HG02884 (cell line): ENCODE measurements at regions not wholly inside any gene's neighbourhood (a gene's known extent, or its start where the extent isn't known, plus 50 kb on each side); places are given as distances from the start of the nearest gene placed in this dataset.

Experiments used
- ATAC-seq: cut with Tn5 transposase; IDR thresholded peaks from one replicate; pipeline ENCODE4 v1.9.1; 2021; ENCODE audit warnings: mild to moderate bottlenecking, moderate library complexity; ENCODE audit not compliant: unreplicated experiment

DNA sequence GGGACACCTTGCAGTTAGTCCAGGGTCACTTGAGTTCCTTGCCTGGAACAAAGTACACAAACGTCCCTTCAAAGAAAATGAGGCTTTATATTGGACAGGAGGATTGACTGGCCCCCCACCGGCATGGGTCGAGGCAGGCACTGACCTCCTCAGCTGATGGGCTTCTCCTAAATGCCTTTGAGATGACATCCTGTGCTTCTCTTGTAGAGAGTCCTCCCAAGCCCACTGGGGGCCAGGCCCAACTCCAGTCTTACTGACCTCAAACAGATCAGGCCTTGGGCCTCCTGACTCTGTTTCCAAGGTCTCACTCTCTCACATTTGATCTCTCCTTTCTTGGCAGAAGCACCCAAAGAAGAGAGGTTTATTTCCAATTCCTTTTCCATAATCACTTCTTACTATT is 516.1 kb downstream of the MCTP2 start:
- ATAC-seq, result no peak

DNA sequence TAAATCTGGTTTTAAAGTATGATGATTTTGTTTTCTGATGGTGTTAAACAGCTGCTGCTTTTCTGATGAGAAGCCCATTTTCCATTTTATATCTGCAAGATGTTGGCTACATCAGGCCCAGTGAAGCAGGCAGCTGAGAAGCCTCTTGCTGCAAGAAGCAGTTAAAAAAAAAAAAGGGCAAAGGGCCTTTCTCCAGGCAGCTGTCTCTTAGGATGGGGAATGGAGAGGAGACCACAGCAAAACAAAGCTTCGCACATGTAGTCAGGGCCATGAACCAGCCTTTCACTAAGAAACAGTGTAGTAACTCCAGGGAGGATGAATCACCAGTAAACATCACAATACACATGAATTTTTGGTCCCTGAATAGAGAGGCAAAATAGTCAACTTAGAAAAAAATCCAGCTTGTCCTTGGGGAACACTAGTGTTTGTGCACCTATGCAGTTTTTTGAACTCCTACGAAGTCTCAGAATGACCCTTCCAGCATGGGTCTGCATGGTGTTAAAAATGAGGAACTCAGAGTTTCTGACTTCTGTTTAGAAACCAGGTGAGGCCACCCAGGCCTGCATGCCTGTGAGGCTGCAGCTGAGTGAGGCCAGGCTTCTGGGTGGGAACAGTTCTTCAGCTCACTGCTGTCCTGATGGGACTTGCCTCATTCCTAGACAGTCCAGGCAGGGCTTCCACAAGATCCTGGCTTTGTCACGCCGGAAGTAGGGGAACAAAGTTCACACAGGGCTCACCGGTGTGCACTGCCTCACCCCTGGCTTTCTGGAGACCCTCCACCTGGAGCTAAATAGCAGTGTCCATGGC is 518.7 kb downstream of the MCTP2 start:
- no peak for ATAC-seq

DNA sequence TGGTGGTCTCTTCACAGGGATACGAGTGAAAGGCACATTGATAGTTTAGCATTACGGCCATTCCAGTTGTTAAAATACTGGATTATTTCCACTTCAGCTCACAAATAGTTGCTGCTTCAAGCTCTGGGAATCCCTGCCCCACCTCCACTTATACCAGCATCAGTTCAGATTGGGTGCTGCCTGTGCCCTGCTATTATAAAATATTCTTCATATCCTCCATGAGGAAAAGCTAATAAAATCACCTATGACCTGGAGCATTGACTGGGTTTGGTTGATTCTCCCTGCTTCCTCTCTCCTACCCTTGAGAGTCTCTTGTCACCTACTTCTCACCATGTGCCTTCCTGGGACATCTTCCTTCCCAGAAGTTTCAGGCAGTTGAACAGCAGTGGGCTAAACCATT is 529.0 kb downstream of the MCTP2 start:
- ATAC-seq, result no peak

DNA sequence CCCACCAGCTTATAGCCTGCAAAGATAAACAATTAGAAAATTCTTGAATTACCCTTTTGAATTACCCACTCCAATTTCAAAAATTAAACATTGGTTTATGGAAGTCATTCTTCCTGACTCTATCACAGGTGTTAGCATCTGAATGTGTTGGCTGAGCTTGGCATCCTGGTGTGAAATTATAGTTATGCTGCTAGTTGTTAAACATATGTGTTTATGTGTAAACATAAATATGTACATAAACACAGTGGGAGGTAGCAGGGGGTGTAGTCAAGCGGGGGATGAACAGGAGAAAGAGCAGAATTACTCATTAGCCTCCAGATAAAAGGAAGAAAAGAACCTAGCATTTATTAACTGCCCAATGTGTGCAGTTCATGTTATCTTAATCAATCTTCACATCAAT is 530.2 kb downstream of the MCTP2 start:
- no peak for ATAC-seq

DNA sequence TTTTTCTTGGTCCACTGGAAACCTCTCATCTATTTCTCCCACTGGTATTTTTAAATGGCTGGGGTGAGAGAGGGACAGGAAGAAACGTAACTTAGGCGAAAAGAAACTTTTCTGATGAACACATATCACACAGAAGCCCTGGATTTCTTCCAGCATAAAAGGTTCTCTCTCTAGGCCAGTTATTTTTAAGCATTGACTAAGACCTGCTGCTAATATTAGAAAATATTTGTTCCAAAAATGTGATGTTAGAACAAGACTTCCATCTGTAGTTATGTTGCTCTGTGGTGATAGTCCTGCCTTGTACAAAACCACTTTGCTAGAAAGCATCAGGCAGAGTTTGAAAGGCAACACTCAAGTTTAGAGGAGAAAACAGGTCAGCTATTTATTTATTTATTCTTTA is 537.7 kb downstream of the MCTP2 start:
- ATAC-seq, result no peak

DNA sequence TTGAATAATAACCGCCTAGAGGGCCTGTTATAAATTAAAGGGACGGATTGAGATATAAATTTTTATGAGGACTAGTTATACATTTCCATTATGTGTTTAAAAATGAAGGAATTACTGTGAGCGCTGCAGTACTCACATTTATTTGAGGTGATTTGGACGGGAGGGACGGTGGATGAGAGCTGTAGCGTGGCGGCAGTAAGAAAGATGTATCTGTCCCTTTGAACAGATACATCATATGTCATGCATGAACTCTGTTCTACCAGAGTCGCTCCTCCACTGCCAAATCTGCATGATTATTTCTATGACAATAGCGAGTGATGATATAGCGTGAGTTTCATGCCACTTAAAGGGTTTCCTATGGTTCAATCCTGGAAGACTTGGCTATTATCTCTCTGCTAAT is 538.8 kb downstream of the MCTP2 start:
- no peak for ATAC-seq

DNA sequence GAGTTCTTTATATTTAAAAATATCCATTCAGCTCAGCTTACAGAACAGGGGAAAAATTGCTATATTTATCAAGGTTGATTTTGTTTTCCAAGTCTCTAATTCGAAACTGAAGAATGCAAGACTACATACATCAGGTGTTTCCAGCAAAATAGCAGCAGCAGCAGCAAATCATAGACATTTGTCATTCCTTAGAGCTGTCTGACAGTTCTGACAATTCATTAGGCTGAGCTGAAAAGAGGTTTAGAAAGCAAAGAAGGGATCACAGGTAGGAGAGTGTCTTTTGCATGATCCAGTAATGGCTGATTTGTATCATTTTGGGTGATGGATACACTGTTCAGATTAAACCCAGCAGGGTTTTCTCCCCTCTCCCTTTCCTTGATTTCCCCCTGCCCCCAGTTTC is 545.7 kb downstream of the MCTP2 start:
- no peak for ATAC-seq

DNA sequence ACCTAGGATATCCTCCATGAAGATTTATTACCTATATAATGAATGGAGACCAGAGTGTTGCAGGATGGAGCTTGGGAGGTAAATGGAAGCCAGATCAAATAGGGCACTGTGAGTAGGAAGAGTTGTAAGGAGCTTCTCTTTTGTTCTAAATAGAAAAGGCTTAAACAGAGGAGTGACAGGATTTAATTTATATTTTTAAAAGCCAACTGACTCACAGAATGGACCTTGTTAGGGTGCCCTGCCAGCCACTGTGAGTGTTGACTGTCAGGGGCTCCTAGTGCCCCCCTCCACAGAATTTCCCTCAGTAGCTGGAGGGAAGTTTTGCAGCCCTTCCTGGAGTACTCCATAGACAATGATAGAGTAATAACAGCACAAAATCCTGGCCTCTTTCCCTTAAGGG is 547.5 kb downstream of the MCTP2 start:
- no peak for ATAC-seq

DNA sequence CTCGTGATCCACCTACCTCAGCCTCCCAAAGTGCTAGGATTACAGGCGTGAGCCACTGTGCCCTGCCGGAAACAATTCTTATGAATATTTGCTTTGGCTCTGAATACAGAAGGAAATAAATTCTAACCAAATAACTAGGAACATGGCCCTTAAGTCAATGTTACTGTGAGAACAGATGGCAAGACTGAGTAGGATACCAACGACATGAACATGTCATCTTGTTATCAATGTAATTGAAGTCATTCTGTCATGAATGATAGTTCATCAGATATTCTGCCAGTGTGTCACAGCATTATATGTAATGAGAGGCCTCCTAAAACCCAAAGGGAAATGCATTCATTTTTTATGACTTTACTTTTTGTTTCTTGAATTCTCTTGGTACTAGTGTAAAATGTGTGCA is 548.8 kb downstream of the MCTP2 start:
- no peak for ATAC-seq

DNA sequence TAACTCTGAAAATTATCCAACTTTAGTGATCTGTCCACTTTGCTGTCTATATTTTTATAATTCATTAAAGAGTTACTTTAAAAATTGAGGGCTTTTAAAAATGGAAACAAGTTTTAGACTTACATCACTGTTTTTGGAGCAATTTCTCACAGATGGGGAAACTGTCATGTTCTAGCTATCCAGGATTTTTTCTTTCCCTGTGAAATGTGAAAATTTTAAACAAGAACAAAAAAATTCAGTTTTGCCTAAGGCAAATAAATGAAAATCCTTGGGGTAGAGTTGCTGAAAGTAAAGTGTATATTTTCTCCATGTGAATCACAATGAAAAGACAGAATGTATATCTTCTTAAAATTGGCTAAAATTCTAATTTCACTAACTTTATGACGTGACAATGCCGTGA is 553.7 kb downstream of the MCTP2 start:
- no peak for ATAC-seq

DNA sequence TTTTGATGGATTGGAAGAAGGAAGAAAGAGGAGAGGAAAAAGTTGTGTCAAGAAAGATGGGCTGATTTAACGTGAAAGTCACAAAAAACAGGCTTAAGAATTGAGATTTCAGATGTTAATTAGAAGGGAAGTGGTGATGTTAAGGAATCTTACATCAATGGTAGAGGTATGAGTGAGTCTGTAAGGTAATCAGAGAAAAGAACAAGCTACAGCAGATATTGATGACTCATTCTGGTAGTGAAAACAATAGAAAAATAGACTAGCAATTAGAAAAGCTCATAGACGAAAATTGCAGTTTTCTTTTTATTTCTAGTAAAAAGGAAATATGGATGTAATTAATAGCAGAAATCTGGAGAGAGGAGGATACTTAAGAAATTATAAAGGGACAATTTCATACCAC is 559.6 kb downstream of the MCTP2 start:
- no peak for ATAC-seq

DNA sequence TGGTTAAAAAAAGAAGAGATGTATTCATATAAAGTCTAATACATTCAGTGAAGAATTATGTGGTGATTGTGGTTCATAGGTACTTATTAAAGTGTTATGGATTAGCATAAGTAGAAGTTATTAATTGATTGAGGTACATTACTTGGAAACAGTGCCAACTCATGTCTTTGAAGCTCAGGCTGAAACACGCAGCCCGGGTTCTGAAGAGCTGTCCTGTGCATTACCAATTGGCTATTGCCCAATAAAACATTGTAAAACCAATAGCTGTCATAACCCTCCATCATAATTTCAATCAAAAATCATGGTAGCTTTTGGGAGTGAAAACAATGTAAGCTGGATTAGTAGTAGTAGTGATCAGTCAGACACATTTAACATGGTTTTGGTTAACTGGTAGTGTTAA is 560.1 kb downstream of the MCTP2 start:
- no peak for ATAC-seq

DNA sequence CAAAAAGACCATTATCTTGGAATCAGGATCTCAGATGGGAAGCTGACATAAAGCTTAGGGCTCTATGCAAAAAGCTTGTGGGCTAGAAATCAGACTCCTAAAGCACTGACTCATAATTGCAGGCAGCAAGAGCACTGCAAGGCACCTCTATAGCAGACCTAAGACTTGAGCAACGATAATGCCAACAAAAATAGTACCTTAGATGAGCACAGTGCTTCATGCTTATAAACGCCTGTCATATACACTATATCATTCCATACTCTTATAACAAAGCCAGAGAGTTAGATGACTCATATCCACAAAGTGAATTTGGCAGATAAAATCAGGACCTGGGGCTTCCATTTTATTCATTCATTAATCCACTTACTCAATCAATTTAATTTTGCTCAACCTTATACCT is 560.8 kb downstream of the MCTP2 start:
- ATAC-seq, result no peak

DNA sequence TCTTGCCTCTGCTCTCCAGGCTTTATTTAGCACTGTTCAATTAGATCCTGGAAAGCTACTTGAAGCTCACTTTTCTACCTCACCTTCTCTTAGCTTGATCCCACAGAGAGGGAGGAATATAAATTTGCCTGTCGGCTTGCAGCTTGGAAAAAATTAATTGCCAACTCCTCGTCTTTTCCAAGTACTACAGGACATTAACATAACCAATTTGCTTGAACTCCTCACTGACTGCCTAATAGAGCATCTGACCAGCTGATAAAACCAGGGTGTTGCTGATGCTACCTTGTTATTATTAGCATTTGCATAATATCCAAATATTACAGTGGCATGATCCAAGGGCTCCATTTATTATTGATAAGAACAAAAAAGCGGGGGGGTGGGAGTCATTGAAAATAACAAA is 561.8 kb downstream of the MCTP2 start:
- no peak for ATAC-seq

DNA sequence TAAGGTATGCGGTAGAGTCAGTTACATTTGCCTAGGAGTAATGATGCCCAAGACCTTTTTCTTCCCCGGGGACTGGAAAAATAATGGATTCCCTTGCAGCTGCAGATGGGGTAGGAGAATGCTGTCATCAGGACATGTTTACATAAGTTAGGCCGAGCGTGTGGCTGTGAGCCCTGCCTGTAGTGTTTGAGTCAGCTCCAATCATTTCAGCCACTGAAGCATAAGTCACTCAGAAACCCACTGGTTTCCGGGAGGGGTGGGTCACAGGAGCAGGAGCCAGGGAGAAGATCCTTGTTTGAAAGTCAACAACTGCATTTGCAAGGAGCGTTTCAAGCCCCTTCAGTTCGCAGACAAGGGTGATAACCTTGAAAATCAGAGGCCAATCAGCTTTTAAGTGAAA is 562.3 kb downstream of the MCTP2 start:
- no peak for ATAC-seq

DNA sequence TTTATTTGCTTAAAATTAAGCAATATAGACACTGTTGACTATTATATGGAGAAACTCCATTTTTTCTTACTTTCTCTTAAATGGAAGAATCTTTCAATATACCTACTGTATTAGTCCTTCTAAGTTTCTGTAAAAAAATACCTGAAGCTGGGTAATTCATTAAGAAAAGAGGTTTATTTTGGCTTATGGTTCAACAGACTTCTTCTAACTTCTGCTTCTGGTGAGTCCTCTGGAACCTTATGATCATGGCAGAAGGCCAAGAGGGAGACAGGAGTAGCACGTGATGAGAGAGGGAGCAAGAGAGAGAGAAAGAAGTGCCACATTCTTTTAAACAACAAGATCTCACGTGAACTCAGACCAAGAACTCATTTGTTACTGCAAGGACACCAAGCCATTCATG is 573.3 kb downstream of the MCTP2 start:
- no peak for ATAC-seq

DNA sequence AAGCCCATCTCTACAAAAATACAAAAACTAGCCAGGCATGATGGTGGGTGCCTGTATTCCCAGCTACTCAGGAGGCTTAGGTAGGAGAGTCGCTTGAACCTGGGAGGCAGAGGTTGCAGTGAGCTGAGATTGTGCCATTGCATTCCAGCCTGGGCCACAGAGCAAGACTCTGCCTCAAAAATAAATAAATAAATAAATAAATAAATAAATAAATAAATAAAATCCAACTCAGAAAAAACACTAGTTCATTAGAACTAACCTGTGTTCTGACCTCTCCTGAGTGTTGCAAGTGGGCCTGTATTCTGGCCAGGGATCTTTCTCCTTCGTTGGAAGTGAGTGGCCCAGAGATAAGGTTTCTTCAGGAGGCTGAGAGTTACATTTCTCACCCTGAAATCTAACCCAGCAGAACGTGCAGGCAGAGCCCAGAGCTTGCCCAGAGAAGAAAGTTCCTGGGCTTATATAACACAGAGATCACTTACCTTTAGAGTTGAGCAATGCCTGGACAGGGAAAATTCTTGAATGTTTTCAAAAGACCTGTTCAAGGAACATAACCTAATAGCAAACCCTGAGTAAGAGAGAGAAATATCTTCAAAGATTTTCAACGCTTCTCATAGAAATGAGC is 583.9 kb downstream of the MCTP2 start:
- ATAC-seq, result no peak

DNA sequence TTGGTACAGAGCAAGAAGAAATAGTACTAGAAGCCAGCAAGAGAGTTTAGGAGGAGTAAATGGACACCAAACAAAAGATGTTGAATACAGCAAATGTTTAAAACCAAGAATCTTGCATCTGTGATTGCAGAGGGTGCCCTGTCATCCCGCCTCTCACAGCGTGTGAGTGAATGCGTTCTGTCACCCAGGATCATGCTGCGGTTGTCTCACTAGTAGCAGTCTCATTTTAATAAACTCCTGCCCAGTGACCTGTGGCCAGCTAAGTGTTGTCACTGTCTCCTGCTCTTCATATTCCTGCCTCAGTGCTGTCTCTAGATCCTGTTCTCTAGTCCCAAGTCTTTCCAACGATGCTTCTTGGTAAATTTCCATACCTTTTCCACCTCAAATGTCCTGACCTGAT is 584.6 kb downstream of the MCTP2 start:
- ATAC-seq, result no peak

DNA sequence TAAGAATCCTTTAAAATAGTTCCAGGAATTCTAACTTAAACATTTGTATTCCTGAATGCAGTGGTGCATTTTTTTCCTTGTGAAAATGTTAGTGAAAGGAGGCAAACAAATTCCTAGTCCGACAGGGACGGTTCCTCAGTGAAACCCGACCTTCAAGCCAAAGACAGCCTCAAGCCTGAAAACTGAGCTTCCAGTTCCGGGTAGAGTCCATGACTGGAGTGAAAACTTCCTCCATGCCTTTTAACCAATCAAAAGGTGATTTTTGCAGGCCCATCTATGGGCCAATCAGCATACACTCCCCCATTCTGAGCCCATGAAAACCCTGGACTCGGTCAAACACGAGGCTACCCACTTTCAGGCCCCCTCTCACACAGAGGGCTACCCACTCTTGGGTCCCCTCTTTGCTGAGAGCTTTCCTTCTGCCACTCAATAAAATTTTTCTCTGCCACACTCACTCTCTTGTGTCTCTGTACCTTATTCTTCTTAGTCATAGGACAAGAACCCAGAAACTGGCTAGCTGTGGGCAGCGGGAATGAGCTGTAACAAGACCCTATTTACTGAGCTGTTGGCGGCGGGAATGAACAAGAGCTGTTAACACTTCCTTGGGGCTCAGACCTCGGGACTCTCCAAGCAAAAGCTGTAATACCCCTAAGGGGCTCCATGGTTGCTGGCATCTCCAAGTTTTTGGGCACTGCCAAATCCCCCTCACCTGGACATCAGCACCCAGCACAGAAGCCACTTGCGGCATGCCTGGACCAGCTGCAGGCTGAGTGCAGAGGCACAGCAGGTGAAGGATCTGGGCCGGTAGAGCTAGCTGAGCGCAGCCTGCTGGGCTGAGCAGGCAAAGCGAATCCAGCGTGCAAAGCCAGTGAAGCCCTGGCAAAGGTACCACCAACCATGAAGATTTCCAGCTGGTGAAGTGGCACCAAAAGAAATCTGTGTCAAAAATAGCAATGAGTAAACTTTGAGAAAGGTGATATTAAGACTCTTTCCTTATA is 598.8 kb downstream of the MCTP2 start:
- ATAC-seq, result no peak

DNA sequence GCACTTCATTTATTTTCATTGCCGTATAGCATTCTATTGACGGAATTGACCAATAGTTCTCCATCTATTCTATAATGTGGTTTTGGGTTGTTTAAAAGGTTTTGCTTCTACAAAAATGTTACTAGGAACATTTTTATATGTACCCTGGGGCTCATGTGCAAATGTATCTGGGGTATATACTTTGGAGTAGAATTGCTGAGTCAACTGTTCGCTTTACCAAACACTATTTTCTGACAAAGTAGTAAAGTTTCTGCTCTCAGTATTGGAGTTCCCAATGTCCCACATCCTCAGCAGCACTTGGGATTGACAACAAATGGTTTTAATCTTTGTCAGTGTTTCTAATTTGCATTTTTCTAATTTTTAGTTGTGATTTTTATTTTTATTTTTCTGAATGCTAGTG is 602.6 kb downstream of the MCTP2 start:
- ATAC-seq, result no peak

DNA sequence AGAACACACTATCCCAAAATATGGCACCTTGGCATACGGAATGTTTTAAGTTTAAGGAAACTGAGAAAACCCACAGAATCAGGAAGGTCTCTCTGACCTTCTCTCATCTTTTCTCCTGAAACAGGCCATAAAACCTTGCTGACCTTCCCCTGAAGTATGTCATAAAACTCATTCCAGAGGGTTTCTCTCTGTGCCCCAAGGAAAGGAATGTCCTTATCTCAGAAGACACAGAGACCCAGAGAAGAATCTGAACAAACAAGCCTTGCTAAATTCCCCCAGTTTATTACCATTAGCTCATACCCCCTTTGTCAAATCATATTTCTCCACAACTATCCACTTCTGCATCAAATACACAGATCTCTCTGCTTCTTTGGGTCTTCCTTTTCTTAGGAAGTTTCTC is 603.1 kb downstream of the MCTP2 start:
- no peak for ATAC-seq

DNA sequence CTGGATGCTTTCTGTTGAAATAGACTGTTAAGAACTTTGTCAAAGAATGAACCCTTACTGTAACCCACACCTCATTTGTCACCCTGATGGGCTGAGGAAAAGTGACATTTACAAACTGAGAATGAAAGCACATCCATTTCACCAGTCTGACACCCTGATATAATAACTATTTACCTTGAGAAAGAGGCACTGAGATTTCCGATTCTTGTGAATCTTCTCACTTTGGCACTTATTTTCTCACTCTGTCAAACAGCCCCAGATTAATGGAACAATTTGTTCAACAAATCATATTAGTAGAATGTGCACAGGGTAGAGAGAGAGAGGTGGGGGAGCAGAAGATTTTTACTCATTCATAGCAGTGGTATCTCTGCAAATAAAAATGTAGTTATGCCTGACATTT is 606.9 kb downstream of the MCTP2 start:
- no peak for ATAC-seq
